Chondrocyte (in vitro differentiated cells): ENCODE measurements at regions not wholly inside any gene's neighbourhood (a gene's known extent, or its start where the extent isn't known, plus 50 kb on each side); places are given as distances from the start of the nearest gene placed in this dataset.

ENCODE experiments used
- DNase-seq: peaks from one replicate; pipeline ENCODE4 v3.0.0; 2021; ENCODE audit warnings: mixed read lengths, low spot score
- H3K27ac Mint-ChIP-seq: one replicate; pipeline ENCODE4 v1.8.0; 2021; ENCODE audit warnings: mild to moderate bottlenecking, moderate library complexity, mixed read lengths; ENCODE audit not compliant: unreplicated experiment
- H3K27me3 Mint-ChIP-seq: 2 replicates; pipeline ENCODE4 v1.8.0; 2021; ENCODE audit warnings: low read depth, mixed read lengths
- H3K36me3 Mint-ChIP-seq: 2 replicates; pipeline ENCODE4 v1.8.0; 2021; ENCODE audit warnings: low read depth, mixed read lengths
- H3K4me1 Mint-ChIP-seq: 2 replicates; pipeline ENCODE4 v1.8.0; 2021; ENCODE audit warnings: low read depth, mild to moderate bottlenecking, mixed read lengths
- H3K4me3 Mint-ChIP-seq: one replicate; pipeline ENCODE4 v1.8.0; 2021; ENCODE audit warnings: mild to moderate bottlenecking, moderate library complexity, mixed read lengths; ENCODE audit not compliant: unreplicated experiment
- H3K9me3 Mint-ChIP-seq: 2 replicates; pipeline ENCODE4 v1.8.0; 2021; ENCODE audit warnings: low read depth, mixed read lengths
- CTCF ChIP-seq: fragments of 200-600 bp; sonication (generic); IDR thresholded peaks from 2 replicates; pipeline ENCODE4 v1.5.0; 2021; ENCODE audit warnings: antibody characterized with exemption, mild to moderate bottlenecking, moderate library complexity

GRCh38 chr12:60191271-60191670 lies 595.4 kb downstream of the SLC16A7 start:
- H3K27me3 Mint-ChIP-seq, result no peaks in the 10 kb centered on the region
- no peaks in the 10 kb centered on the region for H3K4me1 Mint-ChIP-seq
- H3K27ac Mint-ChIP-seq, result no peak overlapping the region
- no peak overlapping the region for H3K4me3 Mint-ChIP-seq
- H3K9me3 Mint-ChIP-seq, result no peaks in the 10 kb centered on the region
- DNase-seq, result no peak
- TF ChIP-seq CTCF, result no peak
- H3K36me3 Mint-ChIP-seq, result no peaks in the 10 kb centered on the region

- Mint-ChIP-seq H3K27me3 (no peaks in the 10 kb centered on the region), H3K4me3 (no peak overlapping the region), H3K9me3 (no peaks in the 10 kb centered on the region), H3K4me1 (no peaks in the 10 kb centered on the region), H3K27ac (no peak overlapping the region), H3K36me3 (no peaks in the 10 kb centered on the region)
- no peak for TF ChIP-seq CTCF
- no peak for DNase-seq
Measured at GRCh38 chr12:60191676-60192359, 596.0 kb downstream of the SLC16A7 start.

GRCh38 chr12:60194678-60195077 lies 598.8 kb downstream of the SLC16A7 start:
- Mint-ChIP-seq H3K36me3 (no peaks in the 10 kb centered on the region), H3K27ac (no peak overlapping the region), H3K4me3 (no peak overlapping the region), H3K27me3 (no peaks in the 10 kb centered on the region), H3K9me3 (no peaks in the 10 kb centered on the region), H3K4me1 (no peaks in the 10 kb centered on the region)
- TF ChIP-seq CTCF, result no peak
- DNase-seq, result no peak

- no peak overlapping the region for H3K27ac Mint-ChIP-seq
- no peaks in the 10 kb centered on the region for H3K27me3 Mint-ChIP-seq
- H3K9me3 Mint-ChIP-seq, result no peaks in the 10 kb centered on the region
- DNase-seq, result no peak
- no peaks in the 10 kb centered on the region for H3K4me1 Mint-ChIP-seq
- TF ChIP-seq CTCF, result no peak
- no peaks in the 10 kb centered on the region for H3K36me3 Mint-ChIP-seq
- H3K4me3 Mint-ChIP-seq, result no peak overlapping the region
Measured at GRCh38 chr12:60195483-60195882, 599.7 kb downstream of the SLC16A7 start.

GRCh38 chr12:60196366-60196765 lies 600.5 kb downstream of the SLC16A7 start:
- H3K36me3 Mint-ChIP-seq, result no peaks in the 10 kb centered on the region
- no peak for TF ChIP-seq CTCF
- H3K4me3 Mint-ChIP-seq, result no peak overlapping the region
- no peaks in the 10 kb centered on the region for H3K4me1 Mint-ChIP-seq
- DNase-seq, result no peak
- H3K9me3 Mint-ChIP-seq, result no peaks in the 10 kb centered on the region
- no peaks in the 10 kb centered on the region for H3K27me3 Mint-ChIP-seq
- no peak overlapping the region for H3K27ac Mint-ChIP-seq
